IMR-90 (cell line): ENCODE measurements at regions not wholly inside any gene's neighbourhood (a gene's known extent, or its start where the extent isn't known, plus 50 kb on each side); places are given as distances from the start of the nearest gene placed in this dataset.

Source experiments
- ATAC-seq: fragments of 200-7000 bp; cut with Tn5 transposase; 2 replicates; pipeline ENCODE4 v1.9.1; 2020; ENCODE audit warnings: low read depth, mild to moderate bottlenecking, moderate library complexity
- BruUV-seq: library from RNA; stranded (reverse); fragments of 400-500 nt; replicated peaks from 2 replicates; lab custom pipeline; 2021; lab: Mats Ljungman, UMichigan
- CTCF ChIA-PET: fragments of 300-600 bp; formaldehyde crosslinking; extraction: SDS; loops from one replicate; lab custom pipeline; 2021; ENCODE audit warnings: antibody characterized with exemption; lab: Yijun Ruan, JAX
- POLR2A ChIA-PET: fragments of 300-600 bp; sonication (Branson Sonifier 250); formaldehyde crosslinking; loops from one replicate; lab custom pipeline; 2022; ENCODE audit warnings: antibody characterized with exemption; ENCODE audit not compliant: unreplicated experiment; lab: Charles Lee
- DNase-seq: peaks from one replicate; pipeline ENCODE4 v3.0.0; 2013
- H2AFZ ChIP-seq: replicated peaks from 2 replicates; pipeline ENCODE3; 2013; ENCODE audit warnings: low read length, mild to moderate bottlenecking; ENCODE audit not compliant: poor library complexity
- H2AK5ac ChIP-seq: 2 replicates; pipeline ENCODE4 v1.6.1; 2013; ENCODE audit warnings: low read depth, low read length, inconsistent platforms
- H2AK9ac ChIP-seq: replicated peaks from 2 replicates; pipeline ENCODE3; 2013; ENCODE audit warnings: mild to moderate bottlenecking, low read depth, low read length, moderate library complexity; ENCODE audit not compliant: poor library complexity
- H2BK120ac ChIP-seq: 2 replicates; pipeline ENCODE4 v1.6.1; 2013; ENCODE audit warnings: low read depth, low read length, inconsistent platforms
- H2BK15ac ChIP-seq: 3 replicates; pipeline ENCODE4 v1.6.1; 2013; ENCODE audit warnings: low read depth, low read length, inconsistent platforms
- H2BK20ac ChIP-seq: 2 replicates; pipeline ENCODE4 v1.6.1; 2013; ENCODE audit warnings: low read depth, mild to moderate bottlenecking, inconsistent platforms, low read length, moderate library complexity
- H2BK5ac ChIP-seq: 2 replicates; pipeline ENCODE4 v1.6.1; 2013; ENCODE audit warnings: mild to moderate bottlenecking, low read depth, low read length, inconsistent platforms; ENCODE audit not compliant: poor library complexity, severe bottlenecking
- H3K14ac ChIP-seq: replicated peaks from 2 replicates; pipeline ENCODE4 v1.6.1; 2013; ENCODE audit warnings: low read depth, low read length, inconsistent platforms
- H3K18ac ChIP-seq: 2 replicates; pipeline ENCODE4 v1.6.1; 2013; ENCODE audit warnings: low read depth, low read length, control low read depth
- H3K23ac ChIP-seq: 2 replicates; pipeline ENCODE4 v1.6.1; 2013; ENCODE audit warnings: low read depth, low read length, inconsistent platforms
- H3K27ac ChIP-seq: 2 replicates; pipeline ENCODE4 v1.5.1; 2013; ENCODE audit warnings: mild to moderate bottlenecking, control low read depth, low read length; ENCODE audit not compliant: insufficient read depth
- H3K27me3 ChIP-seq: 2 replicates; pipeline ENCODE4 v1.6.1; 2013; ENCODE audit warnings: low read length; ENCODE audit not compliant: control insufficient read depth, insufficient read depth
- H3K36me3 ChIP-seq: 2 replicates; pipeline ENCODE4 v1.6.1; 2013; ENCODE audit warnings: low read length, mixed read lengths; ENCODE audit not compliant: control insufficient read depth, insufficient read depth
- H3K4ac ChIP-seq: 2 replicates; pipeline ENCODE4 v1.6.1; 2013; ENCODE audit warnings: low read depth, low read length, inconsistent platforms
- H3K4me1 ChIP-seq: 2 replicates; pipeline ENCODE4 v1.6.1; 2013; ENCODE audit warnings: low read length, mixed read lengths; ENCODE audit not compliant: control insufficient read depth, insufficient read depth
- H3K4me2 ChIP-seq: 2 replicates; pipeline ENCODE4 v1.6.1; 2013; ENCODE audit warnings: low read depth, mild to moderate bottlenecking, control low read depth, low read length, moderate library complexity
- H3K4me3 ChIP-seq: 2 replicates; pipeline ENCODE4 v1.5.1; 2013; ENCODE audit warnings: low read depth, mild to moderate bottlenecking, control low read depth, low read length, moderate library complexity; ENCODE audit not compliant: insufficient read depth
- H3K56ac ChIP-seq: 2 replicates; pipeline ENCODE4 v1.6.1; 2013; ENCODE audit warnings: low read length, inconsistent platforms; ENCODE audit not compliant: insufficient read depth; ENCODE audit errors: extremely low read depth
- H3K79me1 ChIP-seq, 2 experiments: 2 replicates each; pipeline ENCODE4 v1.6.1; 2013; ENCODE audit warnings: low read length in 2 of 2, inconsistent platforms in 1 of 2, low read depth in 1 of 2
- H3K9ac ChIP-seq: 2 replicates; pipeline ENCODE4 v1.6.1; 2013; ENCODE audit warnings: low read depth, low read length, control low read depth
- H3K9me1 ChIP-seq: 2 replicates; pipeline ENCODE4 v1.6.1; 2013; ENCODE audit warnings: low read length, inconsistent platforms; ENCODE audit not compliant: insufficient read depth
- H3K9me3 ChIP-seq: 2 replicates; pipeline ENCODE4 v1.6.1; 2013; ENCODE audit warnings: low read length; ENCODE audit not compliant: control insufficient read depth, insufficient read depth
- H4K20me1 ChIP-seq: 2 replicates; pipeline ENCODE4 v1.6.1; 2013; ENCODE audit warnings: low read length, inconsistent platforms; ENCODE audit not compliant: insufficient read depth
- H4K5ac ChIP-seq: 2 replicates; pipeline ENCODE4 v1.6.1; 2013; ENCODE audit warnings: mild to moderate bottlenecking, low read depth, low read length, control low read depth
- H4K8ac ChIP-seq, 2 experiments: 2 replicates each; pipeline ENCODE4 v1.6.1; 2013; ENCODE audit warnings: low read depth in 2 of 2, low read length in 2 of 2, control low read depth in 1 of 2, inconsistent platforms in 1 of 2
- H4K91ac ChIP-seq: 2 replicates; pipeline ENCODE4 v1.6.1; 2013; ENCODE audit warnings: low read depth, low read length, inconsistent platforms; ENCODE audit not compliant: insufficient read depth
- BHLHE40 ChIP-seq: fragments of 150-350 bp; IDR thresholded peaks from 2 replicates; pipeline ENCODE4 v1.6.1; 2016; ENCODE audit warnings: mild to moderate bottlenecking, low read depth, low read length
- CEBPB ChIP-seq: IDR thresholded peaks from 2 replicates; pipeline ENCODE4 v1.6.1; 2012; ENCODE audit warnings: low read depth, low read length, improper control_type of control experiment
- FOS ChIP-seq: fragments of 150-350 bp; IDR thresholded peaks from 2 replicates; pipeline ENCODE4 v1.6.1; 2016; ENCODE audit warnings: low read depth, low read length
- MAFK ChIP-seq: IDR thresholded peaks from 2 replicates; pipeline ENCODE4 v1.6.1; 2012; ENCODE audit warnings: low read depth, low read length, improper control_type of control experiment
- MAZ ChIP-seq: IDR thresholded peaks from 2 replicates; pipeline ENCODE4 v1.6.1; 2012; ENCODE audit warnings: low read depth, mild to moderate bottlenecking, low read length, improper control_type of control experiment, moderate library complexity, borderline replicate concordance
- MXI1 ChIP-seq: IDR thresholded peaks from 2 replicates; pipeline ENCODE4 v1.6.1; 2012; ENCODE audit warnings: low read depth, mild to moderate bottlenecking, low read length, moderate library complexity, borderline replicate concordance
- NFE2L2 ChIP-seq: fragments of 150-350 bp; IDR thresholded peaks from 2 replicates; pipeline ENCODE4 v1.6.1; 2016; ENCODE audit warnings: low read depth, mild to moderate bottlenecking, low read length
- POLR2A ChIP-seq: IDR thresholded peaks from 2 replicates; pipeline ENCODE4 v1.6.1; 2012; ENCODE audit warnings: mild to moderate bottlenecking, low read depth, low read length
- RAD21 ChIP-seq: IDR thresholded peaks from 2 replicates; pipeline ENCODE4 v1.6.1; 2012; ENCODE audit warnings: low read length, improper control_type of control experiment
- RCOR1 ChIP-seq: IDR thresholded peaks from 2 replicates; pipeline ENCODE4 v1.6.1; 2012; ENCODE audit warnings: mild to moderate bottlenecking, low read length, improper control_type of control experiment; ENCODE audit not compliant: insufficient replicate concordance
- RFX5 ChIP-seq: IDR thresholded peaks from 2 replicates; pipeline ENCODE4 v1.8.0; 2012; ENCODE audit warnings: low read depth, mild to moderate bottlenecking, low read length, moderate library complexity
- SMC3 ChIP-seq: fragments of 150-350 bp; IDR thresholded peaks from 2 replicates; pipeline ENCODE4 v1.6.1; 2016; ENCODE audit warnings: low read depth, mild to moderate bottlenecking, antibody characterized with exemption, low read length, moderate library complexity
- WGBS, 2 experiments: methylation state at CpG; one replicate each; pipeline versions ENCODE4 v1.1.5 to v1.1.7; 2013; ENCODE audit warnings: missing lambda C conversion rate in 2 of 2; ENCODE audit not compliant: insufficient read length in 1 of 2; ENCODE audit errors: extremely low coverage in 2 of 2; 5-methylcytosine and 5-hydroxymethylcytosine counted together
- dilution Hi-C: fragments of 300-500 bp; cut with HindIII; formaldehyde crosslinking; loops from one replicate; pipeline ENCODE4 v1.14.3; 2018; ENCODE audit warnings: low sequenced_read_pairs; ENCODE audit not compliant: unreplicated experiment
- in situ Hi-C: fragments of 300-500 bp; cut with MboI; formaldehyde crosslinking; loops from 3 replicates; pipeline ENCODE4 v1.14.3; 2019; ENCODE audit warnings: low sequenced_read_pairs, inconsistent platforms, mixed read lengths
- intact Hi-C: fragments of 100-400 bp; cut with micrococcal nuclease; formaldehyde crosslinking; loops from 2 replicates; pipeline ENCODE4 v1.10.0; 2022
- TF ChIP-seq, protein P1 (sequence below): conservative IDR thresholded peaks from 2 replicates; pipeline ENCODE4 v1.5.1; 2012; ENCODE audit warnings: mild to moderate bottlenecking, low read depth, low read length, improper control_type of control experiment
- TF ChIP-seq, protein P2 (sequence below): fragments of 150-350 bp; IDR thresholded peaks from 2 replicates; pipeline ENCODE4 v1.6.1; 2016; ENCODE audit warnings: low read depth, mild to moderate bottlenecking, low read length, moderate library complexity, borderline replicate concordance

DNA sequence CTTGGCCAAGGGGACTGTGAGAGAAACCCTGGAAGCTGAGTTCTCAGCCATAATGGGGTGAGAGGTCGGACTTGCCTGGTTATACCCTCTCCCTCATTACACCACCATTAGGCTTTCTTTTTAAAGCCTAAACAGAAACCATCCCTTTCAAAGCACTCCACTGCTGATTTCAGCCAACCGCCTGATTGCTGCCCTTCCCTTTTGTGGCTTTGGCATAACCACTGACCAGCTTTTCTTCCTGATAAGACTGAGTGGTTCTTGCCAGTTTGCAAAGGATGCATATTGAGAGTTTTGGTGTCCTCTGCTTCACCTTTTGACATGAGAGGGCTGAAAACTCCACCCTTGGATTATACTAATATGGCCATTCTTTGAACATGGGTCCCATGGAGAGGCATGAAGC lies 308.2 kb upstream of the GOT2 start:
- Histone ChIP-seq H3K4me2 (no peak overlapping the region), H3K14ac (no peak overlapping the region), H2BK15ac (no peak overlapping the region), H3K27ac (no peak overlapping the region), H2BK20ac (no peak overlapping the region), H4K8ac (no peak overlapping the region), H3K23ac (no peak overlapping the region), H3K4me3 (no peak overlapping the region), H3K18ac (no peak overlapping the region), H2AFZ (no peak overlapping the region), H2AK5ac (no peak overlapping the region), H4K91ac (no peak overlapping the region), H3K9me3 (peaks cover 3% of the 10 kb centered on the region; the same call in 1 of the 2 replicates), H3K79me1 (no peaks in the 10 kb centered on the region), H4K20me1 (no peaks in the 10 kb centered on the region), H3K9ac (no peak overlapping the region), H3K9me1 (no peaks in the 10 kb centered on the region), H2AK9ac (no peak overlapping the region), H2BK120ac (no peak overlapping the region), H3K4ac (no peak overlapping the region), H2BK5ac (no peak overlapping the region), H3K56ac (no peak overlapping the region), H4K5ac (no peak overlapping the region), H3K27me3 (no peaks in the 10 kb centered on the region), H3K4me1 (no peaks in the 10 kb centered on the region), H3K36me3 (no peaks in the 10 kb centered on the region)
- ATAC-seq, result no peak
- ChIA-PET CTCF (interaction anchor here (0.7 kb wide), 1 partner anchor 9 kb away, joined by 3 read pairs; no protein-coding TSS in a partner anchor), POLR2A (no interaction called here)
- BruUV-seq, result no TSS peak
- intact Hi-C loops (no loop called here), dilution Hi-C loops (no loop called here), in situ Hi-C loops (no loop called here)
- DNase-seq, result no peak
- WGBS, 2 experiments, result no CpG with 5 or more reads among the region's 2 CpGs
- TF ChIP-seq RAD21 (no peak), MAFK (no peak), RFX5 (no peak), NFE2L2 (no peak), MXI1 (no peak), RCOR1 (no peak), MAZ (no peak), SMC3 (no peak), FOS (no peak), CEBPB (no peak), POLR2A (no peak), BHLHE40 (no peak)
- TF ChIP-seq, protein P1, sequence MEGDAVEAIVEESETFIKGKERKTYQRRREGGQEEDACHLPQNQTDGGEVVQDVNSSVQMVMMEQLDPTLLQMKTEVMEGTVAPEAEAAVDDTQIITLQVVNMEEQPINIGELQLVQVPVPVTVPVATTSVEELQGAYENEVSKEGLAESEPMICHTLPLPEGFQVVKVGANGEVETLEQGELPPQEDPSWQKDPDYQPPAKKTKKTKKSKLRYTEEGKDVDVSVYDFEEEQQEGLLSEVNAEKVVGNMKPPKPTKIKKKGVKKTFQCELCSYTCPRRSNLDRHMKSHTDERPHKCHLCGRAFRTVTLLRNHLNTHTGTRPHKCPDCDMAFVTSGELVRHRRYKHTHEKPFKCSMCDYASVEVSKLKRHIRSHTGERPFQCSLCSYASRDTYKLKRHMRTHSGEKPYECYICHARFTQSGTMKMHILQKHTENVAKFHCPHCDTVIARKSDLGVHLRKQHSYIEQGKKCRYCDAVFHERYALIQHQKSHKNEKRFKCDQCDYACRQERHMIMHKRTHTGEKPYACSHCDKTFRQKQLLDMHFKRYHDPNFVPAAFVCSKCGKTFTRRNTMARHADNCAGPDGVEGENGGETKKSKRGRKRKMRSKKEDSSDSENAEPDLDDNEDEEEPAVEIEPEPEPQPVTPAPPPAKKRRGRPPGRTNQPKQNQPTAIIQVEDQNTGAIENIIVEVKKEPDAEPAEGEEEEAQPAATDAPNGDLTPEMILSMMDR, result no peak
- TF ChIP-seq, protein P2, sequence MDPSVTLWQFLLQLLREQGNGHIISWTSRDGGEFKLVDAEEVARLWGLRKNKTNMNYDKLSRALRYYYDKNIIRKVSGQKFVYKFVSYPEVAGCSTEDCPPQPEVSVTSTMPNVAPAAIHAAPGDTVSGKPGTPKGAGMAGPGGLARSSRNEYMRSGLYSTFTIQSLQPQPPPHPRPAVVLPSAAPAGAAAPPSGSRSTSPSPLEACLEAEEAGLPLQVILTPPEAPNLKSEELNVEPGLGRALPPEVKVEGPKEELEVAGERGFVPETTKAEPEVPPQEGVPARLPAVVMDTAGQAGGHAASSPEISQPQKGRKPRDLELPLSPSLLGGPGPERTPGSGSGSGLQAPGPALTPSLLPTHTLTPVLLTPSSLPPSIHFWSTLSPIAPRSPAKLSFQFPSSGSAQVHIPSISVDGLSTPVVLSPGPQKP, result no peak
